DOHH2 (cell line): ENCODE measurements at regions not wholly inside any gene's neighbourhood (a gene's known extent, or its start where the extent isn't known, plus 50 kb on each side); places are given as distances from the start of the nearest gene placed in this dataset.
"Not testable (repeated sequence)": the region's sequence is repeated elsewhere in the genome, so short reads cannot be mapped to it uniquely, and the experiment has no call there.

ENCODE experiments used
- H3F3A ChIP-seq: fragments of 200-600 bp; sonication (generic), shearing (Covaris generic); 2 replicates; pipeline ENCODE4 v1.6.0; 2016; ENCODE audit warnings: antibody characterized with exemption, mild to moderate bottlenecking; ENCODE audit not compliant: control insufficient read depth, insufficient read depth
- H3K27ac ChIP-seq: fragments of 200-600 bp; sonication (generic); 2 replicates; pipeline ENCODE4 v1.5.1; 2014; ENCODE audit warnings: low read depth, mild to moderate bottlenecking, low read length, moderate library complexity
- H3K27me3 ChIP-seq: fragments of 200-600 bp; sonication (generic); 2 replicates; pipeline ENCODE4 v1.6.1; 2014; ENCODE audit warnings: mild to moderate bottlenecking, low read length, mixed read lengths; ENCODE audit not compliant: control insufficient read depth
- H3K36me3 ChIP-seq: fragments of 200-600 bp; sonication (generic); 2 replicates; pipeline ENCODE4 v1.6.1; 2014; ENCODE audit warnings: mild to moderate bottlenecking, low read length, moderate library complexity, mixed read lengths; ENCODE audit not compliant: control insufficient read depth
- H3K4me1 ChIP-seq: fragments of 200-600 bp; sonication (generic); 2 replicates; pipeline ENCODE4 v1.6.1; 2014; ENCODE audit warnings: mild to moderate bottlenecking, low read length, mixed read lengths; ENCODE audit not compliant: control insufficient read depth
- H3K4me2 ChIP-seq: fragments of 200-600 bp; sonication (generic); 2 replicates; pipeline ENCODE4 v1.6.0; 2014; ENCODE audit warnings: mild to moderate bottlenecking, low read length, moderate library complexity
- H3K4me3 ChIP-seq: fragments of 200-600 bp; sonication (generic); 2 replicates; pipeline ENCODE4 v1.5.1; 2014; ENCODE audit warnings: mild to moderate bottlenecking, low read length, mixed read lengths
- H3K79me2 ChIP-seq: fragments of 200-600 bp; sonication (generic); 2 replicates; pipeline ENCODE4 v1.6.1; 2014; ENCODE audit warnings: mild to moderate bottlenecking, low read length, mixed read lengths; ENCODE audit not compliant: control insufficient read depth
- H3K9me2 ChIP-seq: fragments of 200-600 bp; sonication (generic); replicated peaks from 2 replicates; pipeline ENCODE4 v1.6.1; 2014; ENCODE audit warnings: mild to moderate bottlenecking, low read length, mixed read lengths; ENCODE audit not compliant: control insufficient read depth
- H3K9me3 ChIP-seq: fragments of 200-600 bp; sonication (generic); 2 replicates; pipeline ENCODE4 v1.6.1; 2014; ENCODE audit warnings: antibody characterized with exemption, low read length, mixed read lengths; ENCODE audit not compliant: control insufficient read depth, insufficient read depth
- H4K20me1 ChIP-seq: fragments of 200-600 bp; sonication (generic); 2 replicates; pipeline ENCODE4 v1.6.0; 2014; ENCODE audit warnings: low read depth, mild to moderate bottlenecking, antibody characterized with exemption, low read length, moderate library complexity; ENCODE audit not compliant: control insufficient read depth, insufficient read depth
- EZH2phosphoT487 ChIP-seq: fragments of 200-600 bp; sonication (generic); IDR thresholded peaks from 2 replicates; pipeline ENCODE4 v1.6.1; 2017; ENCODE audit warnings: borderline replicate concordance, mild to moderate bottlenecking, antibody characterized with exemption, low read length, moderate library complexity, mixed read lengths
- TF ChIP-seq, protein P1 (sequence below): fragments of 200-600 bp; sonication (generic); IDR thresholded peaks from one replicate; pipeline ENCODE4 v1.5.1; 2014; ENCODE audit warnings: antibody characterized with exemption, mild to moderate bottlenecking, low read depth, low read length; ENCODE audit not compliant: poor library complexity, severe bottlenecking

DNA sequence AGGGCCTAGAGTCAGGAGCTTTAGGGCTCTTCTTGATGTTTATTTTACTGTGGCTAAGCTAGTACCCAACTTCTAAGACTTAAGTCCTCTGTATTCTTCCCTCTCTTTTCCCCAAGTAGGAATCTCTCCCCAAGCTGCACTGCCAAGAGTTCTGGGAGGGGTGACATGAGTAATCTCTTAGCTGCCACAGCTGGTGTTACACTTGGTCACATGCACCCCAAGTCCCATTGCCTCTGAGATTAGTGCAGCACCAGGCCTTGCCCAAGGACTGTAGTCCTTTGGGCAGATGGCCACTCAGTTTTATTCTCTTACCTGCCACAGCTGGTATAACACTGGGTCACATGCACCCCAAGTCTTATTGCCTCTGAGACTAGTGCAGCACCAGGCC, 114.7 kb upstream of the RIOK2 start:
- H3K4me1 ChIP-seq, result no peaks in the 10 kb centered on the region
- H3K4me2 ChIP-seq, result no peak overlapping the region
- no peaks in the 10 kb centered on the region for H3K9me2 ChIP-seq
- H3K36me3 ChIP-seq, result no peaks in the 10 kb centered on the region
- H3F3A ChIP-seq, result no peaks in the 10 kb centered on the region
- TF ChIP-seq, protein P1, sequence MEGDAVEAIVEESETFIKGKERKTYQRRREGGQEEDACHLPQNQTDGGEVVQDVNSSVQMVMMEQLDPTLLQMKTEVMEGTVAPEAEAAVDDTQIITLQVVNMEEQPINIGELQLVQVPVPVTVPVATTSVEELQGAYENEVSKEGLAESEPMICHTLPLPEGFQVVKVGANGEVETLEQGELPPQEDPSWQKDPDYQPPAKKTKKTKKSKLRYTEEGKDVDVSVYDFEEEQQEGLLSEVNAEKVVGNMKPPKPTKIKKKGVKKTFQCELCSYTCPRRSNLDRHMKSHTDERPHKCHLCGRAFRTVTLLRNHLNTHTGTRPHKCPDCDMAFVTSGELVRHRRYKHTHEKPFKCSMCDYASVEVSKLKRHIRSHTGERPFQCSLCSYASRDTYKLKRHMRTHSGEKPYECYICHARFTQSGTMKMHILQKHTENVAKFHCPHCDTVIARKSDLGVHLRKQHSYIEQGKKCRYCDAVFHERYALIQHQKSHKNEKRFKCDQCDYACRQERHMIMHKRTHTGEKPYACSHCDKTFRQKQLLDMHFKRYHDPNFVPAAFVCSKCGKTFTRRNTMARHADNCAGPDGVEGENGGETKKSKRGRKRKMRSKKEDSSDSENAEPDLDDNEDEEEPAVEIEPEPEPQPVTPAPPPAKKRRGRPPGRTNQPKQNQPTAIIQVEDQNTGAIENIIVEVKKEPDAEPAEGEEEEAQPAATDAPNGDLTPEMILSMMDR, result no peak
- no peak for TF ChIP-seq EZH2phosphoT487
- no peaks in the 10 kb centered on the region for H3K27me3 ChIP-seq
- H3K27ac ChIP-seq, result no peak overlapping the region
- no peaks in the 10 kb centered on the region for H4K20me1 ChIP-seq
- no peaks in the 10 kb centered on the region for H3K79me2 ChIP-seq
- H3K9me3 ChIP-seq, result no peaks in the 10 kb centered on the region
- H3K4me3 ChIP-seq, result no peak overlapping the region

DNA sequence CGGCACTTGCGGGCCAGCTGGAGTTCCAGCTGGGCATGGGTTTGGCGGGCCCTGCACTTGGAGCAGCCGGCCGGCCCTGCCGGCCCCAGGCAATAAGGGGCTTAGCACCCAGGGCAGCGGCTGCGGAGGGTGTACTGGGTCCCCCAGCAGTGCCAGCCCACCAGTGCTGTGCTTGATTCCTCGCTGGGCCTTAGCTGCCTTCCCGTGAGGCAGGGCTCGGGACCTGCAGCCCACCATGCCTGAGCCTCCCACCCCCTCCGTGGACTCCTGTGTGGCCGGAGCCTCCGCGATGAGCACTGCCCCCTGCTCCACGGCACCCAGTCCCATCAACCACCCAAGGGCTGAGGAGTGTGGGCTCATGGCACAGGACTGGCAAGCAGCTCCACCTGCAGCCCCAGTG, 118.1 kb upstream of the RIOK2 start:
- not testable (repeated sequence) for H3K4me3 ChIP-seq, H3F3A ChIP-seq, H3K4me2 ChIP-seq, H3K9me3 ChIP-seq, H3K36me3 ChIP-seq, H3K4me1 ChIP-seq, H3K27me3 ChIP-seq, H3K79me2 ChIP-seq, H4K20me1 ChIP-seq, H3K9me2 ChIP-seq, H3K27ac ChIP-seq

DNA sequence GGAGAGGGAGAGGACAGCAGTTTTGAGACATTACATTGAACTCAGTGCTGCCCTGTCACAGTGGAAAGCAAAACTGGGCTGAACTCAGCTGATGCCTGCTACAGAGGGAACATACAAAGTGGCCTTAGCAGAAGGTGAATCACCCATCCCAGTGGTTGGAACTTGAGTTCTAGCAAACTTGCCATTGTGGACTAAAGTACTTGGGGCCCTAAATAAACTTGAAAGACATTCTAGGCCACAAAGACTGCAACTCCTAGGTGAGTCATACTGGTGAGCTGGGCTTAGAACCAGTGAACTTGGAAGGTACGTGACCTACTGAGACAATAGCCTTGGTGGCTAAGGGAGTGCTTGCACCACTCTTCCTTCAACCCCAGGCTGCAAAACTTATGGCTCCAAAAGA, 155.7 kb upstream of the RIOK2 start:
- no peaks in the 10 kb centered on the region for H3K9me3 ChIP-seq
- H3K27ac ChIP-seq, result no peak overlapping the region
- TF ChIP-seq, protein P1, result no peak
- TF ChIP-seq EZH2phosphoT487, result no peak

DNA sequence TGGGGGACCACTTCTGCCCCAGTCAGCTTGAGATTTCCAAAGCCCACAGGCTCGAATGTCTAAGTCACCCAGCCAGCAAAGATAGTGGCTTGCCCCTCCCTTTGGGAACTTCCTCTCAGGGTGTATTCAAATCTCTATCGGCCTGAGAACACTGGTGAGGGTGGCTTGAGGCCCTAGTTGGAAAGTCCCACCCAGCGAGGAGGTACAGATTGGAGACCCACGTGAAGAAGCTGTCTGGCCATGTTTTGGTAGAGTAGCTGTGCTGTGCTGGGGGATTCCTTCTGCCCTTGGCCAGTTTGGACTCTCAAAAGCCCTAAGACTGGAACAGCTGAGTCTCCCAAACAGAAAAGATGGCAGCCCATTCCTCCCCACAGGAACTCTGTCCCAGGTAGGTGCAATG, 172.7 kb upstream of the RIOK2 start:
- Histone ChIP-seq H4K20me1 (no peaks in the 10 kb centered on the region), H3K9me2 (no peaks in the 10 kb centered on the region), H3F3A (no peaks in the 10 kb centered on the region), H3K79me2 (no peaks in the 10 kb centered on the region), H3K4me2 (no peak overlapping the region), H3K36me3 (no peaks in the 10 kb centered on the region), H3K9me3 (peaks cover 4% of the 10 kb centered on the region; the same call in 1 of the 2 replicates), H3K27me3 (no peaks in the 10 kb centered on the region), H3K4me1 (no peaks in the 10 kb centered on the region), H3K27ac (no peak overlapping the region), H3K4me3 (no peak overlapping the region)
- TF ChIP-seq, protein P1, result no peak
- no peak for TF ChIP-seq EZH2phosphoT487

More for the DNA sequence above, 155.7 kb upstream of the RIOK2 start:
- H3K4me1 ChIP-seq, result no peaks in the 10 kb centered on the region
- no peaks in the 10 kb centered on the region for H3K36me3 ChIP-seq
- H4K20me1 ChIP-seq, result no peaks in the 10 kb centered on the region
- no peaks in the 10 kb centered on the region for H3K79me2 ChIP-seq
- H3K9me2 ChIP-seq, result no peaks in the 10 kb centered on the region
- H3K4me3 ChIP-seq, result no peak overlapping the region
- no peaks in the 10 kb centered on the region for H3K27me3 ChIP-seq
- no peak overlapping the region for H3K4me2 ChIP-seq
- no peaks in the 10 kb centered on the region for H3F3A ChIP-seq
